Lower leg skin (tissue), 4 donors: ENCODE measurements at regions not wholly inside any gene's neighbourhood (a gene's known extent, or its start where the extent isn't known, plus 50 kb on each side); places are given as distances from the start of the nearest gene placed in this dataset.
A peak's percentile ranks its signal among the peaks of the same experiment; 100 is the strongest.

Experiments used
- DNase-seq, 2 donors: peaks; one replicate each; pipeline ENCODE4 v3.0.0-alpha.2; 2019; ENCODE audit warnings: low spot score in 2 of 2
- H3K4me3 ChIP-seq: fragments of 200-600 bp; sonication (generic); 2 replicates; pipeline ENCODE4 v1.5.1; 2017; ENCODE audit warnings: mild to moderate bottlenecking, low read depth; ENCODE audit not compliant: poor library complexity, severe bottlenecking
- CTCF ChIP-seq, 3 donors: fragments of 450-650 bp; IDR thresholded peaks; one replicate each; pipeline ENCODE4 v1.5.1; 2016; ENCODE audit warnings: antibody characterized with exemption in 3 of 3, mild to moderate bottlenecking in 3 of 3, moderate library complexity in 2 of 3
- POLR2A ChIP-seq, 2 donors: fragments of 450-650 bp; IDR thresholded peaks; one replicate each; pipeline ENCODE4 v1.6.1; 2016 to 2017; ENCODE audit warnings: antibody characterized with exemption in 2 of 2, mild to moderate bottlenecking in 1 of 2, moderate library complexity in 1 of 2
- WGBS, 2 donors: methylation state at CpG; one replicate each; pipeline ENCODE4 v1.1.5; 2018; 5-methylcytosine and 5-hydroxymethylcytosine counted together
- intact Hi-C: fragments of 100-400 bp; cut with DNase I; formaldehyde crosslinking; loops from one replicate; pipeline ENCODE4 v1.15.0; 2023; ENCODE audit warnings: low total_unique reads

- TF ChIP-seq CTCF (IDR thresholded peaks at IDR 0.05) = no peak
- TF ChIP-seq POLR2A (IDR thresholded peaks at IDR 0.05) = no peak
- intact Hi-C loops = no loop called here
- peak in 1 of 2 donors; percentile 42 for DNase-seq
- WGBS, 2 donors = 88% methylated on average over 16 of the region's 16 CpGs
- H3K4me3 ChIP-seq = no peak overlapping the region
Observed at GRCh38 chr7:156220078-156220605, 407.9 kb upstream of the SHH start.

- 82 to 89% methylated on average over 17 to 18 of the region's 18 CpGs for WGBS, 2 donors
- no peak overlapping the region for H3K4me3 ChIP-seq
- TF ChIP-seq POLR2A (IDR thresholded peaks at IDR 0.05) (no peak), CTCF (IDR thresholded peaks at IDR 0.05) (no peak)
- intact Hi-C loops = loop anchor here (1.0 kb wide), 1 partner anchor 24 kb away; no protein-coding TSS in a partner anchor
- peak in 1 of 2 donors; percentile 72 for DNase-seq
Observed at GRCh38 chr7:156219307-156220077, 407.2 kb upstream of the SHH start.

DNA sequence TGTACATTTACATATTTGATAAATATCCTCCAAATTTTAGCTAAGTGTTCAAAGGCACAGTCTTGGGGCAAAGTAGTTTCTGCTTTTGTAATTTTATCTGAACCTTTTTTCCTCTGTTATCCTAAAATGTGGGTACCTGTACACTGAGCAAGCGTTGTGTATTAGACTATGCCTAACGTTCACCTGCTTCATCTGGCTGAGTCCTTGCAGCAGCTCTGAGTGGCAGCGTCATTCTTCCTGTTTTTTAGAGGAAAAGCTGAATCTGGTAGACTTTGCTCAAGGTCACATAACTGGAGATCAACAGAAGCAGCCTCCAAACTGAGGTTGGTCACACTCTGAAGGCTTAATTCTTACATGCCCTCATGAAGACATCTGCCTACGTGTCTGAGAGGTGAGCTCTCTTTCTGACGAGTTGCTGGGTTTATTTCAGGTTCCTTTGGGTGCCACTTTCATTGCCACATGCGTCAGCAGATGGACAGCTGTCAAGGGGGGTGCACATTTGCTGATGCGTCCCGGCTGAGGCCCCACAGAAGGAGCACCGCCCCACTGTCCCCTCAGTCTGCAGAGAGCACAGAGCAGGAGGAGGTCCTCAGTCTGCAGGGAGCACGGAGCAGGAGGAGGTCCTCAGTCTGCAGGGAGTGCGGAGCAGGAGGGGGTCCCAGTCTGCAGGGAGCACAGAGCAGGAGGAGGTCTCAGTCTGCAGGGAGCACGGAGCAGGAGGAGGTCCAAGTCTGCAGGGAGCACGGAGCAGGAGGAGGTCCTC is 406.5 kb upstream of the SHH start:
- WGBS, 2 donors = 76 to 79% methylated on average over 13 of the region's 13 CpGs
- DNase-seq = peak in 1 of 2 donors; percentile 32
- H3K4me3 ChIP-seq = no peak overlapping the region
- TF ChIP-seq POLR2A (IDR thresholded peaks at IDR 0.05) (no peak), CTCF (IDR thresholded peaks at IDR 0.05) (no peak)
- intact Hi-C loops = loop anchor here (1.0 kb wide), 1 partner anchor 23 kb away; no protein-coding TSS in a partner anchor

DNA sequence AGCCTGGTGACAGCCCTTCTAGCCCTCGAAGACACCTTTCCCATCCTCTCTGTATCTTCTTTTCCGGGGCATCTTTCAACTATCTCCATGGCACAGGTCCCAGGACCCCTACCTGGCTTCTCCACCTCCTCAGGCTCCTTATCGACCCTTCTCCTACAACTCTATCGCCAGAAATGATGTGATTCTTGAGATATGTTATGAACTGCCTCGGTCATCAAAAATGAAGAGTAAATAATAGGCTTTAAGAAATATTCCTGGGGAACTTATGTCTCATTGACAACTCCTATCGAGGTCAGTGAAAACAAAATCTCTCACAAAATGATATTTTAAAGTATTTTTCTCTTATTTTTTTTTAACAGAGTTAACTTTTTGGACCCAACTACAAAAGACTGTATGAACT is 405.5 kb upstream of the SHH start:
- TF ChIP-seq CTCF (IDR thresholded peaks at IDR 0.05) = no peak
- TF ChIP-seq POLR2A (IDR thresholded peaks at IDR 0.05) = no peak
- no peak overlapping the region for H3K4me3 ChIP-seq
- WGBS, 2 donors = 82 to 87% methylated on average over 6 of the region's 6 CpGs
- DNase-seq = no peak
- intact Hi-C loops = no loop called here

DNA sequence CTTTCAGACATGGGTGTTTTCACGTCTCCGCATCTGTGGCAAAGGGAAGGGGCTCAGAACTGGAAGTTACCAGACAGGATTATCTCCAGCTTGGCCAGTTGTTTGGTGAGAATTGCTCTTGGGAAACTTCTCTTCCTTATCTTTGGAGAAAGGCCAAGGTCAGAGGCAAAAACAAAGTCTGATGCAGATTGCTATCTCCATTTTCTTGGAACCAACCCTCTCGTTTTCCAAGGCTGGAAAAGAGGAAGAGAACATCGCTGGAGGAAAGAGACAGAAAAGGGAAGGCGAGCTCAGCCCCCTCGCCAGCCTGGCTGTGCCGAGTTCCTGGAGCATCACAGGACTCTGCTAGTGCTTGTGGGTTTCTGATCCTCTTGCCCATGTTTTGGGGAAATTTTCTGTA is 396.8 kb upstream of the SHH start:
- intact Hi-C loops = no loop called here
- TF ChIP-seq POLR2A (IDR thresholded peaks at IDR 0.05) = no peak
- TF ChIP-seq CTCF (IDR thresholded peaks at IDR 0.05) = no peak
- no peak overlapping the region for H3K4me3 ChIP-seq
- DNase-seq = no peak
- 51 to 57% methylated on average over 7 of the region's 7 CpGs for WGBS, 2 donors
